Activated CD4-positive, alpha-beta T cell treated with anti-CD3 and anti-CD28 coated beads, Interleukin-2, Interleukin-6, amounts not matched to agents 100 ng/mL and 50 ng/mL, durations not matched to agents 16 hours and 8 hours (primary cell): ENCODE measurements at regions not wholly inside any gene's neighbourhood (a gene's known extent, or its start where the extent isn't known, plus 50 kb on each side); places are given as distances from the start of the nearest gene placed in this dataset.
"Not testable (repeated sequence)": the region's sequence is repeated elsewhere in the genome, so short reads cannot be mapped to it uniquely, and the experiment has no call there.

Source experiments
- DNase-seq: peaks from one replicate; pipeline ENCODE4 v3.0.0-alpha.2; 2020

- peak; percentile 25 for DNase-seq
Observed at GRCh38 chr17:51439395-51440229, 179.3 kb downstream of the UTP18 start.

- no peak for DNase-seq
Observed at GRCh38 chr17:51441431-51441830, 181.1 kb downstream of the UTP18 start.

DNA sequence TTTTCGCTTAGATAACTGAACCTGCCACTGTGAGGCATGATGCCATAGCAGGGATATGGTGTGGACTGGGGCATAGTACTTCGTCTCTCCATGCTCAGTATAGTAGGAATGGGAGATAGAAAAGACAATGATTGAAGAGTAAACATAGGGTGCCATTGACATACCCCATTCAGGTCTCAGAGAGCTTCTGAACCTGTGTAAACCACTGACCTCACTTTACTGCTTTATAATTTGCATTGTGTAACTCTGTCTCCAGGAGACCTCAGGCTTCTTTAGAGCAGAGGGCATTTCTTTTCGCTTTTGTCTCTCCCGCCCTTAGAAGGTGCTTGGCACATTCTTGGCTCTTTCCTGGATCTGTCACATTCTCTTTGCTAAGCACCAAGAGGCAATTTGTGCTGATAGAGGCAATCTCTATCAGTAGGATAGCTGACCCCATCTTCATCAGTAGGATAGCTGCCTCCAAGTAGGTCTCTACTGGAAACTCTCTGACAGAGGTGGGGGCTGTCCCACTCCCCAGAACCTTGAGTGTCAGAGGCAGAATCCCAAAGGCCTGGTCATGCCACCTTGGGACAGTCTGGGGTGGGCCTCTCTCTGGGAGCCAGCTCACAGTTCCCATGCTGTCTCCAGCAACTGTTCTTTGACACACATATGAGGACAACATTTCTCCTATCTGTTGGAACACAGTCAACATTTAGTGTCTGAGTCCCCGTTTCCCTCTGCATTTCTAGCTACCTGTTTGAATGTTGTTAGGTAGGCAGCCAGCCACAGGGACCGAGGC, 181.9 kb downstream of the UTP18 start:
- no peak for DNase-seq

DNA sequence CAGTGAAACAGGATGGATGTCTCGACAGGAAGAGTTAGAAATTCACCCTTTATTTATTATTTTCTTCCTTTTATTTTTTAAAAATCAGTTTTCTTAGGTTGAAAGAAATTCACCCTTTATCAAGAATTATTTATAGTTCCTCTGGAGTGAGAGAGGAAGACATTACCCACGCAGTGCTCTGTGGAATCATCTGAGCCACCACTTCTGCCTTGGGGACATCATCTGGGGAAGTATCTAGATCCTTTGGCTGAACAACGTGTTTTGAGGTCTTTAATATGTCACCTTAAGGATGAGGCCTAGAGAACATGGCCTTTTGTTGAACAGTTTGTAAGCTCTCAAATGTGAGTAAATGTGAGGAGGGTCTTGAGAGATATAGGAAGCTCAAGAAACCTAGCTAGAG, 183.3 kb downstream of the UTP18 start:
- DNase-seq = no peak

DNA sequence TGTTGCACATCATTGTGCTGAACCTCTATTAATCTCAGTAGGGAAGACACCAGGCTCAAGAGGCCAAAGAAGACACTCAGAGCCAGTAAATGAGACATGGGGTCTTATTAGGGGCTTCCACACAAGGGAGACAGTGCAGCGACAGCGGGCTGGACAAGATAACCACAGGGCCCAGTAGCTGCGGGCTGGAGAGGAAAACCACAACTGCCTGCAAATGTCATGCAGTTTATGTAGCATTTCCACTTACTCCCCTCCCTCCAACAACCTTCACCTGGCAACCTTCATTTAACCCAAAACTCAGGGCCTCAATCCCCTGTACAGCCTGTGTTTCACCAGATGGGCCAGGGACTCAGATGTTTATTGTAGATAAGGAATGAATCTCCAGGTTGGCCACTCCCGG, 185.6 kb downstream of the UTP18 start:
- DNase-seq = no peak

DNA sequence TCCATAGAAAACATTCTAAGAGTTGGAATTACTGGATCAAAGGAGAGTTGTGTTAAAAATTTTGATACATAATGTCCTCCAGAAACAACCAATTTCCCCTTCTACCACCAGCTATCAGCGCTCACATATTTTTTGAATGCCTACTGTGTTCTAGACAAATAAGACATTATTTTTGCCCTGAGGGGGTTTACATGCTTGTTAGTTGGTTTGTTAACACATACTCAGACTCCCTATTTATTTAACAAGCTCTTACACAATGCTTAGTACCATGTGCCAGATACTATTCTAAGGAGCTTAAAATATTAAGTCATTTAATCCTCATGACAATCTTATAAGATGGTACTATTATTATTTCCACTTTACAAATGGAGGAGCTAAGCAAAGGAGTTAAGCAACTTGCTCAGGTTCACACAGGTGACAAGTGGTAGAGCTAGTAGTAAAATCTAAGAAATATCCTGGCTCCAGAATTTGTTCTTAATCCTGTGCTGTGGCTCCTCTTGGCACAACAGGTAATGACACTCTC, 194.2 kb downstream of the UTP18 start:
- DNase-seq = no peak

GRCh38 chr17:51455211-51455610, 194.9 kb downstream of the UTP18 start:
- DNase-seq = no peak

GRCh38 chr17:51455931-51456330, 195.6 kb downstream of the UTP18 start:
- DNase-seq = no peak

GRCh38 chr17:51456942-51457341, 196.6 kb downstream of the UTP18 start:
- peak; percentile 26 for DNase-seq

GRCh38 chr17:51461578-51462004, 201.2 kb downstream of the UTP18 start:
- peak; percentile 71 for DNase-seq

DNA sequence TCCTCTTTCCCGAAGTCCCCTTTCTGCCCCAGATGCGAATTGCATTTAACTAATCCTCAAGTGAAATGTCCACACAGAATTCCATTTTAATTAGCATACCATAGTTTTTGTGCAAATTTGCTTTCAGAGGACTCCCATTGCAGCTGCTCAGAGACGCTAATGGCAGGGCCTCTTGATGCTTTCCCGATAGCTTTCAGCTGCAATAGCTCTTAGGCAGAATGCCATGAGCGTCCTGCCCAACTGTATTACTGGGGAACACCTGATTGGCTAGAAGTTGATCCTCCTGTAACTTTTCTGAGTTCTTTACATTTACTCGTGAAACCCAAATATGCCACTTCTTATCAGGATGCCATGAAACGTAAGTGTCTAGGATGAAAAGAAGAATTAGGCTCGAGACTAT, 203.0 kb downstream of the UTP18 start:
- DNase-seq = no peak

DNA sequence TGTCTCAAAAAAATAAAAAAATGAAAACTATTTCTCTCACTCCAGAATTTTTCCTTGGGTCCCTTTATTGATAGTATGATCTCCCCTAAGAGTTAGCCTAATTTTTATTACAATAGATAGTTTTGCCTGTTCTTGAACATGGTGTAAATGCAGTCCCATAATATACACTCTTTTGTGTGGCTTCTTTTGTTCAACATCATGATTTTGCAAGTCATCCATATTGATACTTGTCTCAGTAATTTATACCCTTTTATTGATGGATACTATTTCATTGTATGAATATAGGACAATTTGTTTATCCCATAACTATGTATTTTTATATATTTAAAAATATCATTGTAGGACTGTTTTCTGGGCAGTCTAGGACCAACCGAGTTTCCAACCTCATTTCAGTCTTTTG, 207.0 kb downstream of the UTP18 start:
- no peak for DNase-seq

- DNase-seq = no peak
Observed at GRCh38 chr17:51472670-51473205, 212.4 kb downstream of the UTP18 start.

GRCh38 chr17:51474764-51475163, 214.4 kb downstream of the UTP18 start:
- DNase-seq = no peak

DNA sequence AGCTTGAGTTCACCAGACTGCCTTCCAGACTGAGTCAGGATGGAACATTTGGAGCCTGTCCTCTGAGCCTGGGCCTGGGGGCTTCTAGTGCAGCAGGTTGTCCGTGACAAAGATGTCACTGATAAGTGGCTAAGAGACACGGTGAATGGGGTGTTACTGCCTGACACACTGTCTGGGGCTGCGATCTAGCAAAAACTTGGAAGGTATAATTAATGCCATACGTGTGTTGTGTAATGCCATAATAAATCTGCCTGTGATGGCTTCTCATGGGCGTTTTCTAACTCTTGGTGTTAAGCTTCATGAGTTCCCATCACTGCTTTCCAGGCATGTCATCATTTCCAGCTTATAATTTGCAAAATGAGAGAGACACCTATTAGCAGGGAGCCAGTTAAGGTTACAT, 215.4 kb downstream of the UTP18 start:
- no peak for DNase-seq

DNA sequence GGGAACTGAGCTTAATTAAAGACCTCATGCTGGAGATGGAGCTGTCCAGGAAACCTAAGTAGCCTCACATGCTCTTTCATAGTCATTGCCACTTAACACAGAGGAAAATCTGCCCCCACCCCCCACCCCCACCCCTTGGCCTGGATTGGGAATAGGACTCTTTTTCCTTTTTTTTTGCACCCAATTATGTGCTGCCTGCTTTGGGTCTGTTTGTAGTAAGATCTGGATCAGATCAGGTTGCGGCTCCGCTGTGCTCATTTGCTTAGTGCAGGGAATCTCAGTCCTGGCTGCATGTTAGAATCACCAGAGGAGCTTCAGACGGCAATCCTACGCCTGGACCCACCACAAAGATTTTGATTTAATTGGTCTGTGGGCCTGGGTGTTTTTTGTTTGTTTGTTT, 219.0 kb downstream of the UTP18 start:
- DNase-seq = no peak

DNA sequence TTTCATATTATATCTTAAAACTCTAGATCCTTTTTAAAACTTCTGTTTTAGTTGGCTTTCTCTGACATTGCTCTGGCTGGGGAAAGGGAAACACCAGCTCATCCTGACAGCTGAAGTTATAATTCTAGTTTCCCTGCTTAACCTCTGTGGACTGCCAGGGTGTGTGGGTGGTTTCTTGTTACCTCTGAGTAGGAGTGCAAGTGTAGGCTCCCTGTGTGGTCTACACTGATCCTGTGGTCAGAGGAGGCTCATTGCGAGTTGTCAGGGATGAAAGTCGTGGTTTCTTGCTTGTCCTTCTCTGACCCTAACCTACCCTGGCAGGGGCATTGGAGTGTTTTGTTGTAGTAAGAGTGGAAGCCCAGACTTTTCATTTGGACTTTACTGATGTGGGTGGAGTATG, 221.0 kb downstream of the UTP18 start:
- DNase-seq = no peak

- DNase-seq = not testable (repeated sequence)
Observed at GRCh38 chr17:51482248-51482647, 221.9 kb downstream of the UTP18 start.

DNA sequence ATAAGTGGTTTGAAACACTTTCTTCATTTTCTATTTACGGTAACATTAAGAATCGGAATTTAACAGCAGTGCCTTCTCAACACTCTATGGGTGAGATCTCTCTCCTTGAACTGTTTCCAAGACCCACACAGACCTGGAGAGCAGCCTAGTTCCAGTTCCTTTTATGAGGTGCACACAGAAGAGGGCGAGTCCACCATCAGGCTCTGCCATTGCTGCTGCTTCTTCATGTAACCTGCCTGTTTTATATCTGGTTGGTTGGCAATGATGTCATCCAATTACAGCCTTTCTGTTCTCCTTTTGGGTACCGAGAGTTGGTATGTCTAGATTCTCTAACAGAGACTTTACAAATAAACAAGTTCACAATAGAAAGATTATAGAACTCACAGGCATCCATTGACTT, 225.7 kb downstream of the UTP18 start:
- no peak for DNase-seq

- no peak for DNase-seq
Observed at GRCh38 chr17:51486885-51487520, 226.7 kb downstream of the UTP18 start.

DNA sequence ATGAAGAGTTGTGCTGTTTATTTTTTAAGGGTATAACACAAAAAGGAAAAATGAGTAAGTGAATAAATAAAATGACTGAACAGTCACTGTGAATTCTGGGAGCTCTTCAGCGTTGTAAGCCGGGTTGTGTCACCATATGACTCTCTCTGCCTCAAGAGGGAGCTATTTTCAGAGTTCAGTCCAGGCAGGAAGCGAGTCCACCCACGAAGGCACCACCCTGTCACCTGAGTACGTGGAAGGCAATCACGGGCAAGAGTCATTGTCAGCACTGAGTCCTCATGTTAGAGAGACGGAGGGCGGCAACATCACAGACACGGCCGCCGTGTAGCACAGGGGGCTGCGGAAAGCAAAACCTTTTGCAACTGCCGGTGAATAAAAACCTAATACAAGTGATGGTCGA, 227.6 kb downstream of the UTP18 start:
- DNase-seq = peak; percentile 29

- no peak for DNase-seq
Observed at GRCh38 chr17:51491416-51491815, 231.1 kb downstream of the UTP18 start.

DNA sequence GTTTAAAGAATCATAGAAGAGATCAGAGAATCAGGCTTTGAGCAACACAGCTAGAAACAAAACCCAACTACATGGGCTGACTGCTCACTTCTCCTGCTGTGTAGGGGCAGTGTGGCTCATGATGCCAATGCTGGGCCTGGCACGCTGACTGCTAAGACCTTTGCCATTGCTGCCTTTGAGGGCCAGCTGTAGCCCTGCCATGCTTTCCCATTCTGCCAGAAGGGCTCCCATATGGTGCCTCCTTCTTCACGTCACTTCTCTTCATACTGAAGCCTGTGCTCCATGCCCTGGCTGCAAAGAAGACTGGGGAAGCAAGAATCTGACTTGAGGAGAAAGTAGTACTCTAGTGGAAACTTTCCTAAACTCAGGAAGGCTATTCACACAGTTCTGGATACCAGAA, 232.9 kb downstream of the UTP18 start:
- DNase-seq = no peak
